GM12873 (cell line): ENCODE measurements at regions not wholly inside any gene's neighbourhood (a gene's known extent, or its start where the extent isn't known, plus 50 kb on each side); places are given as distances from the start of the nearest gene placed in this dataset.

ENCODE experiments used
- TF ChIP-seq, protein P1 (sequence below): IDR thresholded peaks from 2 replicates; pipeline ENCODE4 v1.5.1; 2012; ENCODE audit warnings: low read depth, mild to moderate bottlenecking, moderate library complexity, low read length, control low read depth; ENCODE audit not compliant: insufficient read depth; ENCODE audit errors: missing control alignments

- TF ChIP-seq, protein P1, sequence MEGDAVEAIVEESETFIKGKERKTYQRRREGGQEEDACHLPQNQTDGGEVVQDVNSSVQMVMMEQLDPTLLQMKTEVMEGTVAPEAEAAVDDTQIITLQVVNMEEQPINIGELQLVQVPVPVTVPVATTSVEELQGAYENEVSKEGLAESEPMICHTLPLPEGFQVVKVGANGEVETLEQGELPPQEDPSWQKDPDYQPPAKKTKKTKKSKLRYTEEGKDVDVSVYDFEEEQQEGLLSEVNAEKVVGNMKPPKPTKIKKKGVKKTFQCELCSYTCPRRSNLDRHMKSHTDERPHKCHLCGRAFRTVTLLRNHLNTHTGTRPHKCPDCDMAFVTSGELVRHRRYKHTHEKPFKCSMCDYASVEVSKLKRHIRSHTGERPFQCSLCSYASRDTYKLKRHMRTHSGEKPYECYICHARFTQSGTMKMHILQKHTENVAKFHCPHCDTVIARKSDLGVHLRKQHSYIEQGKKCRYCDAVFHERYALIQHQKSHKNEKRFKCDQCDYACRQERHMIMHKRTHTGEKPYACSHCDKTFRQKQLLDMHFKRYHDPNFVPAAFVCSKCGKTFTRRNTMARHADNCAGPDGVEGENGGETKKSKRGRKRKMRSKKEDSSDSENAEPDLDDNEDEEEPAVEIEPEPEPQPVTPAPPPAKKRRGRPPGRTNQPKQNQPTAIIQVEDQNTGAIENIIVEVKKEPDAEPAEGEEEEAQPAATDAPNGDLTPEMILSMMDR, result no peak
Observed at GRCh38 chr5:128869970-128870369, 95.3 kb upstream of the SLC27A6 start.

- TF ChIP-seq, protein P1, result no peak
Observed at GRCh38 chr5:128870373-128870772, 94.9 kb upstream of the SLC27A6 start.

DNA sequence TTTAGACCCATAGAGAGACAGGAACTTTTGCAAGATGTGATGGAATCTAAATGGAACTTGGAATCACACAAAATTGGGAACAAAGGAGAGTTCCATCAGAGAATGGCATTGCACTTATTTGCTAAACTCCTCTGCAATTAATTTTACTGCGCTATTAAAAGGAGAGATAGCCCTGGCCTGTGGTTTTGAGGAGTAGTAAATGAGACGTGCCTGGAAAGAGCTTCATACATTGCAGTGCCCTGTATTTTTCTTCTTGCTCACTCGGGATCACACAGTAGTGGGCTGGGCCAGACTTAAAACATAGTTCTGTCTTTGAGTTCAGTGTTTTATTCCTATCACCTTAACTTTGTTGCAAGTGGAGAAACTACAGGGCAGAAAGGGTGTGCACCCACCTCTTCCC, 94.4 kb upstream of the SLC27A6 start:
- TF ChIP-seq, protein P1, result no peak

DNA sequence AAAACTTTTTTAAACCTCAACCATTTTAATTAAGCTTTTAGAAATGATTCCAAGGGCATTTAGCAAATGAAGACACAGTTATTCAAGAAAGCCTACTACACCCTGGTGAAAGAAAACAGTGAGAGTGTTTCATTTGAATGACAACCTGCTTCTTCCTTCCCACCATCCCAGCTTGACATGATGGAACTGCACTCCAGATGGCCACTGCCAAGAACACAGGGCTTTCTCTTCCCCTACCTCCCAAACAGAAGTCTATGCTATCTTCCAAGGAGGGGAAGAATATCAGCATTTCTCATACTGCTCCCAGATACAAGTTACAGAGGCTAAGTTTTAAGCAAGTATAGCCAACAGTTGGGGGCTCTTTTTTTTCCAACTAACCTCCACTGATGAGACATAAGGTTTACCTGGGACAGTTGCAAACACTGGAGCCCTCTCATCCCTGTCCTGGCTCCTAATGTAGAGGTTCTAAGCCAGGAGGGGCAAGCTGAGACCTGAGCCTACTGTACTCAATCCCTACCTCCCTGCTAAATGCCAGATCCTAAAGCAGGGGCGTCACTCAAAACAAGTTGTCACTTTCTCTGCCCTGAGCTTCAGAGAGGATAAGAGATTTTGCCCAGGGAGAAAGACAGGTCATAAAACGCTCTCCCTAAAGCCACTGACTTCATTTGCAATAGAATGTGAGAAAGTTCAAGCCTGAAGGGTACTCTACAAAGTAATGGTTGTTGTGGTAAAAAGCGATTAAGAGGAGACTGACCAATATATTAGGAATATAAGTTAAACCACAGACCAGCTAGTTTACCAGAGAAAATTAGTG, 88.5 kb upstream of the SLC27A6 start:
- TF ChIP-seq, protein P1, result no peak

DNA sequence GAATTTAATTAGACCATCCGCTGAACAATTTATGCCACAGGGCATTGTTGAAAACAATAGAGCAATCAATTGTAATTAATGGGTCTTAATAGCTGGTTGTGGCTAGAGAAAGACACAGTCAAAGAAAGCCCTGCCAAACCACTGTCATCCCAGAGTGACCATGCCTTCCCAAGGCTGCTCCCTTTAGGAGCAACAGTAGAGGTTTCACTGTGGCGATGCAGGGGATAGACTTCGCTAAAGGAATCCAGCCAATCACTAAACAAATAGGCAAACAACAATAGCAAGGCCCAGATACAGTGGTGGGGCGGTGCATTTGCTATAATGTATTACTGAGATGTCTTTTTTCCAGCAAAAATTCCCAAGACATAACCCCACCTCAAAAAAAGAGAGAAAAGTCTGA, 87.8 kb upstream of the SLC27A6 start:
- TF ChIP-seq, protein P1, result no peak

DNA sequence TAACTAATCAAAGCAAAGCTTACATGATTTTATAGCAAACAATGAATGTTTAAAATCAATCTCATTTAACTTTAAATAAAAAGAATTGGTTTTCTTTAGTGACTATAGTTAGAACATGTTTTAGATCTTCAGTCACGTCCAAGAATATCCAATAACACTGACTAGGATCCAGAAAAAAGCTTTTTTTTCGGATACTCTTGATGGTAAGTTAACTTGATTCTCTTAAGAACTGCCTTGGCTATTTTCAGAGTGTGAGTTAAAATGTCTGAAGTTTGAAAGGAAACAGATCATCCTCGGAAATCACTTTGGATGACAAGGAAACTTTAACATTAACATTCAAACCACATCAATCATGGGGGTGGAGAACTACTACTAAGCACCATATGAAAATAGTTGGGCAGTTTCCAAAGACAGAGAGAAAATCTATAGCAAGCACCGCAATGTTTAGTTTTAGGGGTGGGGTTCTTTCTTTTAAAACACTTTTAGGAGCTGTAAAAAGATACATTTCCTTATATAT, 83.7 kb upstream of the SLC27A6 start:
- TF ChIP-seq, protein P1, result no peak

DNA sequence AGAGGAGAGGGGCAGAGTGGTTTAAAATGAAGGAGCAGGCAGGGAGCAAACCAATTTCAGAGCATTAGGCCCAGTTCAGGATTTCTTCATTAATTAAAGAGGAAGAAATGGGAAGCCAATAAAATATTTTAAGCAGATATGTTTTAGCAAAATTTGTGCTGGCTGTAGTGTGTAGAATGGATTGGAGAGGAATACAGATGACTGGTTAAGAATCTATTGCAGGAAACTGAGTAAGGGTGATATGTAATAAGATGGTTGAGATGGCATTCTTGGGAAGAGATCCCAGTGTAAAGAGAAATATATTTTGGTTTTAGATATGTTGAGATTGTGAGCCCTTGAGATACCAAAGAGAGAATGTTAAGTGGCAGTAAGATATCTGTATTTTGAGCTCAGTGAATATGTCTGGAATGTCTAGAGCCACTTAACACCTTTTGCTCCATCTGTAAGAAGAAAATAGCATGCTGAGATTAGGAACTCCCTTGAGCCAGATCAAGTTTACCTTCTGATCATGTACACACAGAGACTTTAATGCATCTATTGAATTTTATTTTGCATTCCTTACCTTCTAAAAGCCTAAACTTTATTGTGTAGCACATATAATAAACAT, 79.5 kb upstream of the SLC27A6 start:
- TF ChIP-seq, protein P1, result no peak
